ENCODE measurements at regions not wholly inside any gene's neighbourhood (a gene's known extent, or its start where the extent isn't known, plus 50 kb on each side); places are given as distances from the start of the nearest gene placed in this dataset.
A peak's percentile ranks its signal among the peaks of the same experiment; 100 is the strongest.

DNA sequence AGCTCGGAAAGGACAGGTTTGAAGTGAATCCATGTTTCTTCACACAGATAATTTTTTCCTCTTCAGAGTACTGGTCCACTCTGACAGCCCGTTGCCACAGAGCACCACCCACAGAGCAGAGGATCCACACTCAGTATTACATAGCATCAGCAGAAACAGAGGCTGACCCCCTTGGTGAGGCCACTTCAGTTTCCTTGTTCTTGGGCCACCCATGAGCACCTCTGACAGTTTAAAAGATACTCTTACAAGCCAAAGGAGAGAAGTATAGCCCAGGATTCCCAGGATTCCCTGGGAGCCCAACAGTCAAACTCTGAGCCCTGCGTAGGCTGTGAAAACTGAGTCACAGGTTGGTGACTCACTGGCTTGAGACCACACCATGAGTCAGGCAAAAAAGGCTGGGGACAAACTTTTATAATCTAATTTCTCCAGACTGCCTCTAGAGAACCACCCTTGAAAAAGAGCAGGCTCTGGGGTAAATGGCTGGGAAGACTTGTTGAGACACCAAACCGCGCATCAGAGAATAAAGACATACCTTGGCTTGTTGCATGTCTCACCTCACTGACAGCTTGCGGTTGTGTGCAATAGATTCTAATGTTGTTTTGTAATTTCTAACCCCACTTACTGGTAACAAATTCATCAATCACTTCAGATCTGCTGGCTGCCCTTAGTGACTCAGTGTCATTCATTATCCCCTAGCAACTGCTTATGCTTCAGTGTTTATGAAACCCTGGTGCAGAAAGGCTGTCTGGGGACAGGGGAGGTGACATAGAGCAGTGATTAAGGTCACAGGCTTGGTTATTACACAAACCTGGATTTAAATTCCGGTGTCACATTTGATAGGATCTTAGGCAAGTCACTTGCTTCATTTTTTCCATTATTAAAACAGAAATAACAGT is 56.9 kb upstream of the PRSS23 start:
- H3K36me3 ChIP-seq (ENCODE audit: control insufficient read depth, insufficient read depth, low read length), result no peaks in the 10 kb centered on the region
- H3K4me1 ChIP-seq (replicated peaks in 1 of 2; ENCODE audit: control insufficient read depth in 2 of 2, insufficient read depth in 2 of 2, low read length in 2 of 2), result peaks cover 4 to 52% of the 10 kb centered on the region in 2 experiments; a peak in 4 of 5 replicates
- H4K20me1 ChIP-seq (replicated peaks; ENCODE audit: control insufficient read depth, insufficient read depth, low read length), result no peaks in the 10 kb centered on the region
- peak overlapping the region in 1 of 2 experiments; percentile 66; a peak in 2 of 4 replicates for H3K9ac ChIP-seq (ENCODE audit: insufficient read depth in 1 of 2, low read depth in 2 of 2, low read length in 2 of 2)
- intact Hi-C loops (cut with micrococcal nuclease), result no loop called here
- no peaks in the 10 kb centered on the region for H3K27me3 ChIP-seq (ENCODE audit: control insufficient read depth in 2 of 2, insufficient read depth in 2 of 2, low read length in 2 of 2)
- no peaks in the 10 kb centered on the region; the same call in 1 of the 2 replicates for H3K9me3 ChIP-seq (replicated peaks; ENCODE audit: control insufficient read depth, insufficient read depth, low read depth, low read length)
- POLR2A ChIA-PET, result interaction anchor here (0.5 to 1.3 kb wide), 2 partner anchors 9 to 79 kb away, joined by 3 read pairs; no protein-coding TSS in a partner anchor
- H2AFZ ChIP-seq (ENCODE audit: low read depth, low read length), result peak overlapping the region; percentile 92
- ATAC-seq (peak; percentile 88), FAIRE-seq (peak; percentile 96), DNase-seq (ENCODE audit: extremely low read depth in 1 of 4, low spot score in 3 of 4) (peak; percentile 58 to 89 (median 64))
- H3K4me3 ChIP-seq, result no peak overlapping the region
- no TSS peak for BruUV-seq (replicated peaks)
- H3K27ac ChIP-seq (ENCODE audit: extremely low read depth, low read depth, low read length), result peak overlapping the region; percentile 95; the same call in 2 of the 3 replicates
- CTCF ChIA-PET (ENCODE audit: low intra/inter-chr PET ratio), result interaction anchor here (1.5 kb wide), 1 partner anchor 62 kb away, joined by 3 read pairs; no protein-coding TSS in a partner anchor
- H3K9me1 ChIP-seq (ENCODE audit: control insufficient read depth, insufficient read depth, low read length), result no peaks in the 10 kb centered on the region
- in situ Hi-C loops (cut with MboI), result no loop called here
- WGBS (ENCODE audit: insufficient coverage, low coverage, missing lambda C conversion rate), result 0% methylated on average over 7 of the region's 7 CpGs
- H3K4me2 ChIP-seq (ENCODE audit: insufficient read depth, low read length), result peak overlapping the region; percentile 50
- no peaks in the 10 kb centered on the region for H3K79me2 ChIP-seq (ENCODE audit: control insufficient read depth, insufficient read depth, low read length)
- TF ChIP-seq SP1 (CRISPR knock-in tag; IDR thresholded peaks at IDR 0.05) (0 out of 2 replicates have a peak, but pooled peaks have one; percentile 24), KDM1A (IDR thresholded peaks at IDR 0.05) (peak; percentile 96 to 97), GATAD2A (IDR thresholded peaks at IDR 0.05) (0 out of 2 replicates have a peak, but pooled peaks have one; percentile 17), AFF1 (IDR thresholded peaks at IDR 0.05; ENCODE audit: low read depth in 1 of 2, partially characterized antibody in 2 of 2) (peak in 1 of 2 experiments; percentile 65), NFIX (CRISPR knock-in tag; IDR thresholded peaks at IDR 0.05; ENCODE audit: low read depth) (no peak), OTX1 (CRISPR knock-in tag; IDR thresholded peaks at IDR 0.05) (no peak), SMARCC2 (IDR thresholded peaks at IDR 0.05; ENCODE audit: low read depth) (peak; percentile 92), ARID1B (IDR thresholded peaks at IDR 0.05) (peak; percentile 90), NCOA1 (IDR thresholded peaks at IDR 0.05; ENCODE audit: low read depth) (peak; percentile 51), YY1 (IDR thresholded peaks at IDR 0.05; ENCODE audit: borderline replicate concordance in 1 of 3, control insufficient read depth in 1 of 3, extremely low read depth in 1 of 3, insufficient read depth in 3 of 3, insufficient read length in 1 of 3, insufficient replicate concordance in 2 of 3, low read depth in 1 of 3, low read length in 2 of 3) (peak in 1 of 3 experiments; percentile 3), GABPA (tag; conservative IDR thresholded peaks at IDR 0.05; ENCODE audit: low read depth) (peak; percentile 9; the same call in 1 of the 2 replicates), NFRKB (IDR thresholded peaks at IDR 0.05; ENCODE audit: low read depth) (peak; percentile 86), KDM2B (CRISPR knock-in tag; IDR thresholded peaks at IDR 0.05) (no peak), MEIS2 (IDR thresholded peaks at IDR 0.05; ENCODE audit: partially characterized antibody) (peak; percentile 94), ZNF431 (CRISPR knock-in tag; IDR thresholded peaks at IDR 0.05) (no peak)

Measured in K562 (cell line).